GM23338 (cell line): ENCODE measurements at regions not wholly inside any gene's neighbourhood (a gene's known extent, or its start where the extent isn't known, plus 50 kb on each side); places are given as distances from the start of the nearest gene placed in this dataset.
"Not testable (repeated sequence)": the region's sequence is repeated elsewhere in the genome, so short reads cannot be mapped to it uniquely, and the experiment has no call there.

Experiments used
- ATAC-seq: fragments of 200-7000 bp; cut with Tn5 transposase; 3 replicates; pipeline ENCODE4 v1.9.1; 2020
- DNase-seq: peaks from one replicate; pipeline ENCODE4 v3.0.0-alpha.2; 2015; ENCODE audit warnings: low spot score
- H2AFZ ChIP-seq: fragments of 200-600 bp; sonication (generic); 2 replicates; pipeline ENCODE4 v1.8.0; 2016; ENCODE audit warnings: antibody characterized with exemption, mild to moderate bottlenecking, moderate library complexity
- H3F3A ChIP-seq: fragments of 200-600 bp; sonication (generic); replicated peaks from 2 replicates; pipeline ENCODE4 v1.8.0; 2017; ENCODE audit warnings: antibody characterized with exemption, mixed run types, low read depth
- H3K27ac ChIP-seq: fragments of 200-600 bp; sonication (generic); 2 replicates; pipeline ENCODE4 v1.6.1; 2016; ENCODE audit warnings: low read depth
- H3K27me3 ChIP-seq: fragments of 200-600 bp; sonication (generic); 2 replicates; pipeline ENCODE4 v1.8.0; 2016; ENCODE audit warnings: mild to moderate bottlenecking, mixed run types, moderate library complexity; ENCODE audit not compliant: insufficient read depth
- H3K36me3 ChIP-seq: fragments of 200-600 bp; sonication (generic); 2 replicates; pipeline ENCODE4 v1.8.0; 2016; ENCODE audit warnings: mild to moderate bottlenecking; ENCODE audit not compliant: insufficient read depth
- H3K4me1 ChIP-seq: fragments of 200-600 bp; sonication (generic); 2 replicates; pipeline ENCODE4 v1.8.0; 2016; ENCODE audit warnings: mild to moderate bottlenecking, moderate library complexity; ENCODE audit not compliant: insufficient read depth
- H3K4me2 ChIP-seq: fragments of 200-600 bp; sonication (generic); 2 replicates; pipeline ENCODE4 v1.7.1; 2017; ENCODE audit warnings: mixed run types
- H3K4me3 ChIP-seq: fragments of 200-600 bp; sonication (generic); 2 replicates; pipeline ENCODE4 v1.6.1; 2016; ENCODE audit warnings: mixed run types
- H3K79me2 ChIP-seq: fragments of 200-600 bp; sonication (generic); replicated peaks from 2 replicates; pipeline ENCODE4 v1.8.0; 2017; ENCODE audit warnings: mild to moderate bottlenecking; ENCODE audit not compliant: insufficient read depth
- H3K9me2 ChIP-seq: fragments of 200-600 bp; sonication (generic); 2 replicates; pipeline ENCODE4 v1.8.0; 2017; ENCODE audit not compliant: insufficient read depth
- H4K20me1 ChIP-seq: fragments of 200-600 bp; sonication (generic); replicated peaks from 2 replicates; pipeline ENCODE4 v1.8.0; 2017; ENCODE audit warnings: mild to moderate bottlenecking; ENCODE audit not compliant: insufficient read depth
- H3K27ac Mint-ChIP-seq: 2 replicates; pipeline ENCODE4 v1.8.0; 2020; ENCODE audit warnings: inconsistent platforms, mild to moderate bottlenecking, moderate library complexity, mixed read lengths
- H3K27me3 Mint-ChIP-seq: 3 replicates; pipeline ENCODE4 v1.8.0; 2022; ENCODE audit warnings: low read depth, mild to moderate bottlenecking, moderate library complexity, mixed read lengths, inconsistent platforms; ENCODE audit not compliant: insufficient read depth, poor library complexity
- H3K36me3 Mint-ChIP-seq: 3 replicates; pipeline ENCODE4 v1.8.0; 2021; ENCODE audit warnings: low read depth, mild to moderate bottlenecking, inconsistent platforms, moderate library complexity, mixed read lengths
- H3K4me1 Mint-ChIP-seq: 3 replicates; pipeline ENCODE4 v1.8.0; 2020; ENCODE audit warnings: mild to moderate bottlenecking, inconsistent platforms, mixed read lengths
- H3K4me3 Mint-ChIP-seq: 3 replicates; pipeline ENCODE4 v1.8.0; 2021; ENCODE audit warnings: moderate library complexity, mild to moderate bottlenecking, inconsistent platforms, mixed read lengths
- H3K9me3 Mint-ChIP-seq: 3 replicates; pipeline ENCODE4 v1.8.0; 2020; ENCODE audit warnings: moderate library complexity, mild to moderate bottlenecking, inconsistent platforms, mixed read lengths
- ETS1 ChIP-seq: IDR thresholded peaks from 2 replicates; pipeline ENCODE4 v1.6.1; 2016; ENCODE audit warnings: antibody characterized with exemption
- EZH2 ChIP-seq: fragments of 200-600 bp; sonication (generic); IDR thresholded peaks from one replicate; pipeline ENCODE4 v1.8.0; 2017; ENCODE audit warnings: antibody characterized with exemption, mild to moderate bottlenecking, low read depth; ENCODE audit not compliant: unreplicated experiment
- POLR2AphosphoS5 ChIP-seq: IDR thresholded peaks from 2 replicates; pipeline ENCODE4 v1.6.1; 2016; ENCODE audit warnings: antibody characterized with exemption, low read depth
- STAT1 ChIP-seq: IDR thresholded peaks from one replicate; pipeline ENCODE4 v1.6.1; 2016; ENCODE audit warnings: antibody characterized with exemption; ENCODE audit not compliant: unreplicated experiment
- ZNF331 ChIP-seq: fragments of 250-450 bp; sonication (Bioruptor Pico); IDR thresholded peaks from 2 replicates; pipeline ENCODE4 v1.5.0; 2020; ENCODE audit warnings: low read depth, mild to moderate bottlenecking, moderate library complexity
- TF ChIP-seq, protein P1 (sequence below): IDR thresholded peaks from one replicate; pipeline ENCODE4 v1.6.1; 2018; ENCODE audit warnings: antibody characterized with exemption; ENCODE audit not compliant: unreplicated experiment
- TF ChIP-seq, protein P2 (sequence below), 2 experiments: fragments of 200-600 bp in 1 of 2; sonication (generic) in 1 of 2; conservative IDR thresholded peaks; 2 replicates each; pipeline versions ENCODE4 v1.5.1 to v1.6.1; 2016 to 2017; ENCODE audit warnings: antibody characterized with exemption in 2 of 2, low read depth in 2 of 2, mild to moderate bottlenecking in 2 of 2, moderate library complexity in 1 of 2
- TF ChIP-seq, protein P3 (sequence below): fragments of 250-450 bp; sonication (Bioruptor Pico); IDR thresholded peaks from 2 replicates; pipeline ENCODE4 v1.5.0; 2020; ENCODE audit warnings: mild to moderate bottlenecking, moderate library complexity

DNA sequence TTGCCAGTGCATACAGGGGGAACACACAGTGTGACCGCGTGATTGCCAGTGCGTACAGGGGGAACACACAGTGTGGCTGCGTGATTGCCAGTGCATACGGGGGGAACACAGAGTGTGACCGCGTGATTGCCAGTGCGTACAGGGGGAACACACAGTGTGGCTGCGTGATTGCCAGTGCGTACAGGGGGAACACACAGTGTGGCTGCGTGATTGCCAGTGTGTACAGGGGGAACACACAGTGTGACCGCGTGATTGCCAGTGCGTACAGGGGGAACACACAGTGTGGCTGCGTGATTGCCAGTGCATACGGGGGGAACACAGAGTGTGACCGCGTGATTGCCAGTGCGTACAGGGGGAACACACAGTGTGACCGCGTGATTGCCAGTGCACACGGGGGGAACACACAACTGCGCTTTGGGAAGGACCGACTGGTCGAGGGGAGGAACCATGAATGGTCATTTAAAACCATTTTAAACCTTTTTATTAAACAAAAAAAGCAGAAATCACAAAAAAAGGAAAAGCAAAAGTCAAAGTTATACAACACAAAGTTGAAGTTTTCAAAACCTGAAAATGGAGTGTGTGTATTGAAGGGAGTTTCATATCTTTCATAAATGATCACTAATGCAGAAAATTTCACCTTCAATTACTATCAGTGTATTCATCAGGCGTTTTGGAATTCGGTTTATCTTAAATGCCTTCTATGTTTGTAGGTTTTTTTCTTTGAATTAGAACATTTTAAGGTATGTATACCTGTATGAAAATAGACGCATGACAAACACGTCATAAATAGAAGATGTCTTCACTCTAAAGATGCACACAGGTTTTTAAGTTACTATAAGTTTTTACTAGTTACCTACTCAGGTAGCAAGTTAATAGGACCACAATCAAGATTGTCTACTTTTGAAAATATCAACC is 141.0 kb downstream of the RTP5 start:
- H3K79me2 ChIP-seq, H3K4me3 Mint-ChIP-seq, H3K36me3 Mint-ChIP-seq, H3K4me3 ChIP-seq, H3K9me2 ChIP-seq, H3K4me2 ChIP-seq, H3K27me3 ChIP-seq, H3F3A ChIP-seq, DNase-seq, H2AFZ ChIP-seq, H4K20me1 ChIP-seq, H3K27ac ChIP-seq, H3K4me1 Mint-ChIP-seq, H3K36me3 ChIP-seq, H3K27me3 Mint-ChIP-seq, H3K4me1 ChIP-seq, ATAC-seq, H3K27ac Mint-ChIP-seq: not testable (repeated sequence)
- H3K9me3 Mint-ChIP-seq = peaks cover 22% of the 10 kb centered on the region

DNA sequence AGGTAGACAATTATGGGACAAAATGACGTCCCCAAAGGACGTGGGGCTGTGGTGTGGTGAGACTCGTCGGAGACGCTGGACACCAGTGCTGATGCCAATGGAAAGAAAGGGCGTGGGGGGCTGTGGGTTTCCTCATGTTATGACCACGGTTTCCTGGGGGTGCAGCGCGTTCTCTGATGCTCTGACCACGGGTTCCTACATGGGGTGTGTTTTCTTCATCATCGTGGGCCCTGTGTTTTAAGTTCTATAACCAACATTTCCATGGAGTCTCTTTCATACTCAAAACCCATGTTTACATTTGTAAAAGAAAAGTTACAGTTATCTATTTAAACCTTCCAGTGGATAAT is 141.6 kb downstream of the RTP5 start:
- Mint-ChIP-seq H3K4me1 (no peaks in the 10 kb centered on the region), H3K36me3 (peaks cover 2% of the 10 kb centered on the region; the same call in 1 of the 3 replicates), H3K27me3 (no peaks in the 10 kb centered on the region), H3K4me3 (no peak overlapping the region), H3K9me3 (peaks cover 16% of the 10 kb centered on the region), H3K27ac (no peak overlapping the region)
- Histone ChIP-seq H3K36me3 (no peaks in the 10 kb centered on the region), H2AFZ (no peak overlapping the region), H3K9me2 (no peaks in the 10 kb centered on the region), H3K79me2 (no peaks in the 10 kb centered on the region), H3K27ac (no peak overlapping the region), H3K4me1 (no peaks in the 10 kb centered on the region), H3K4me3 (no peak overlapping the region), H4K20me1 (no peaks in the 10 kb centered on the region), H3K27me3 (no peaks in the 10 kb centered on the region), H3F3A (no peaks in the 10 kb centered on the region), H3K4me2 (no peak overlapping the region)
- no peak for ATAC-seq
- DNase-seq = no peak
- TF ChIP-seq EZH2 (no peak), STAT1 (no peak), POLR2AphosphoS5 (no peak), ZNF331 (no peak), ETS1 (no peak)
- TF ChIP-seq, protein P1, sequence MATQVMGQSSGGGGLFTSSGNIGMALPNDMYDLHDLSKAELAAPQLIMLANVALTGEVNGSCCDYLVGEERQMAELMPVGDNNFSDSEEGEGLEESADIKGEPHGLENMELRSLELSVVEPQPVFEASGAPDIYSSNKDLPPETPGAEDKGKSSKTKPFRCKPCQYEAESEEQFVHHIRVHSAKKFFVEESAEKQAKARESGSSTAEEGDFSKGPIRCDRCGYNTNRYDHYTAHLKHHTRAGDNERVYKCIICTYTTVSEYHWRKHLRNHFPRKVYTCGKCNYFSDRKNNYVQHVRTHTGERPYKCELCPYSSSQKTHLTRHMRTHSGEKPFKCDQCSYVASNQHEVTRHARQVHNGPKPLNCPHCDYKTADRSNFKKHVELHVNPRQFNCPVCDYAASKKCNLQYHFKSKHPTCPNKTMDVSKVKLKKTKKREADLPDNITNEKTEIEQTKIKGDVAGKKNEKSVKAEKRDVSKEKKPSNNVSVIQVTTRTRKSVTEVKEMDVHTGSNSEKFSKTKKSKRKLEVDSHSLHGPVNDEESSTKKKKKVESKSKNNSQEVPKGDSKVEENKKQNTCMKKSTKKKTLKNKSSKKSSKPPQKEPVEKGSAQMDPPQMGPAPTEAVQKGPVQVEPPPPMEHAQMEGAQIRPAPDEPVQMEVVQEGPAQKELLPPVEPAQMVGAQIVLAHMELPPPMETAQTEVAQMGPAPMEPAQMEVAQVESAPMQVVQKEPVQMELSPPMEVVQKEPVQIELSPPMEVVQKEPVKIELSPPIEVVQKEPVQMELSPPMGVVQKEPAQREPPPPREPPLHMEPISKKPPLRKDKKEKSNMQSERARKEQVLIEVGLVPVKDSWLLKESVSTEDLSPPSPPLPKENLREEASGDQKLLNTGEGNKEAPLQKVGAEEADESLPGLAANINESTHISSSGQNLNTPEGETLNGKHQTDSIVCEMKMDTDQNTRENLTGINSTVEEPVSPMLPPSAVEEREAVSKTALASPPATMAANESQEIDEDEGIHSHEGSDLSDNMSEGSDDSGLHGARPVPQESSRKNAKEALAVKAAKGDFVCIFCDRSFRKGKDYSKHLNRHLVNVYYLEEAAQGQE = no peak
- TF ChIP-seq, protein P2, sequence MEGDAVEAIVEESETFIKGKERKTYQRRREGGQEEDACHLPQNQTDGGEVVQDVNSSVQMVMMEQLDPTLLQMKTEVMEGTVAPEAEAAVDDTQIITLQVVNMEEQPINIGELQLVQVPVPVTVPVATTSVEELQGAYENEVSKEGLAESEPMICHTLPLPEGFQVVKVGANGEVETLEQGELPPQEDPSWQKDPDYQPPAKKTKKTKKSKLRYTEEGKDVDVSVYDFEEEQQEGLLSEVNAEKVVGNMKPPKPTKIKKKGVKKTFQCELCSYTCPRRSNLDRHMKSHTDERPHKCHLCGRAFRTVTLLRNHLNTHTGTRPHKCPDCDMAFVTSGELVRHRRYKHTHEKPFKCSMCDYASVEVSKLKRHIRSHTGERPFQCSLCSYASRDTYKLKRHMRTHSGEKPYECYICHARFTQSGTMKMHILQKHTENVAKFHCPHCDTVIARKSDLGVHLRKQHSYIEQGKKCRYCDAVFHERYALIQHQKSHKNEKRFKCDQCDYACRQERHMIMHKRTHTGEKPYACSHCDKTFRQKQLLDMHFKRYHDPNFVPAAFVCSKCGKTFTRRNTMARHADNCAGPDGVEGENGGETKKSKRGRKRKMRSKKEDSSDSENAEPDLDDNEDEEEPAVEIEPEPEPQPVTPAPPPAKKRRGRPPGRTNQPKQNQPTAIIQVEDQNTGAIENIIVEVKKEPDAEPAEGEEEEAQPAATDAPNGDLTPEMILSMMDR (conservative IDR thresholded peaks at IDR 0.05; ENCODE audit: low read depth in 2 of 2) = no peak
- TF ChIP-seq, protein P3, sequence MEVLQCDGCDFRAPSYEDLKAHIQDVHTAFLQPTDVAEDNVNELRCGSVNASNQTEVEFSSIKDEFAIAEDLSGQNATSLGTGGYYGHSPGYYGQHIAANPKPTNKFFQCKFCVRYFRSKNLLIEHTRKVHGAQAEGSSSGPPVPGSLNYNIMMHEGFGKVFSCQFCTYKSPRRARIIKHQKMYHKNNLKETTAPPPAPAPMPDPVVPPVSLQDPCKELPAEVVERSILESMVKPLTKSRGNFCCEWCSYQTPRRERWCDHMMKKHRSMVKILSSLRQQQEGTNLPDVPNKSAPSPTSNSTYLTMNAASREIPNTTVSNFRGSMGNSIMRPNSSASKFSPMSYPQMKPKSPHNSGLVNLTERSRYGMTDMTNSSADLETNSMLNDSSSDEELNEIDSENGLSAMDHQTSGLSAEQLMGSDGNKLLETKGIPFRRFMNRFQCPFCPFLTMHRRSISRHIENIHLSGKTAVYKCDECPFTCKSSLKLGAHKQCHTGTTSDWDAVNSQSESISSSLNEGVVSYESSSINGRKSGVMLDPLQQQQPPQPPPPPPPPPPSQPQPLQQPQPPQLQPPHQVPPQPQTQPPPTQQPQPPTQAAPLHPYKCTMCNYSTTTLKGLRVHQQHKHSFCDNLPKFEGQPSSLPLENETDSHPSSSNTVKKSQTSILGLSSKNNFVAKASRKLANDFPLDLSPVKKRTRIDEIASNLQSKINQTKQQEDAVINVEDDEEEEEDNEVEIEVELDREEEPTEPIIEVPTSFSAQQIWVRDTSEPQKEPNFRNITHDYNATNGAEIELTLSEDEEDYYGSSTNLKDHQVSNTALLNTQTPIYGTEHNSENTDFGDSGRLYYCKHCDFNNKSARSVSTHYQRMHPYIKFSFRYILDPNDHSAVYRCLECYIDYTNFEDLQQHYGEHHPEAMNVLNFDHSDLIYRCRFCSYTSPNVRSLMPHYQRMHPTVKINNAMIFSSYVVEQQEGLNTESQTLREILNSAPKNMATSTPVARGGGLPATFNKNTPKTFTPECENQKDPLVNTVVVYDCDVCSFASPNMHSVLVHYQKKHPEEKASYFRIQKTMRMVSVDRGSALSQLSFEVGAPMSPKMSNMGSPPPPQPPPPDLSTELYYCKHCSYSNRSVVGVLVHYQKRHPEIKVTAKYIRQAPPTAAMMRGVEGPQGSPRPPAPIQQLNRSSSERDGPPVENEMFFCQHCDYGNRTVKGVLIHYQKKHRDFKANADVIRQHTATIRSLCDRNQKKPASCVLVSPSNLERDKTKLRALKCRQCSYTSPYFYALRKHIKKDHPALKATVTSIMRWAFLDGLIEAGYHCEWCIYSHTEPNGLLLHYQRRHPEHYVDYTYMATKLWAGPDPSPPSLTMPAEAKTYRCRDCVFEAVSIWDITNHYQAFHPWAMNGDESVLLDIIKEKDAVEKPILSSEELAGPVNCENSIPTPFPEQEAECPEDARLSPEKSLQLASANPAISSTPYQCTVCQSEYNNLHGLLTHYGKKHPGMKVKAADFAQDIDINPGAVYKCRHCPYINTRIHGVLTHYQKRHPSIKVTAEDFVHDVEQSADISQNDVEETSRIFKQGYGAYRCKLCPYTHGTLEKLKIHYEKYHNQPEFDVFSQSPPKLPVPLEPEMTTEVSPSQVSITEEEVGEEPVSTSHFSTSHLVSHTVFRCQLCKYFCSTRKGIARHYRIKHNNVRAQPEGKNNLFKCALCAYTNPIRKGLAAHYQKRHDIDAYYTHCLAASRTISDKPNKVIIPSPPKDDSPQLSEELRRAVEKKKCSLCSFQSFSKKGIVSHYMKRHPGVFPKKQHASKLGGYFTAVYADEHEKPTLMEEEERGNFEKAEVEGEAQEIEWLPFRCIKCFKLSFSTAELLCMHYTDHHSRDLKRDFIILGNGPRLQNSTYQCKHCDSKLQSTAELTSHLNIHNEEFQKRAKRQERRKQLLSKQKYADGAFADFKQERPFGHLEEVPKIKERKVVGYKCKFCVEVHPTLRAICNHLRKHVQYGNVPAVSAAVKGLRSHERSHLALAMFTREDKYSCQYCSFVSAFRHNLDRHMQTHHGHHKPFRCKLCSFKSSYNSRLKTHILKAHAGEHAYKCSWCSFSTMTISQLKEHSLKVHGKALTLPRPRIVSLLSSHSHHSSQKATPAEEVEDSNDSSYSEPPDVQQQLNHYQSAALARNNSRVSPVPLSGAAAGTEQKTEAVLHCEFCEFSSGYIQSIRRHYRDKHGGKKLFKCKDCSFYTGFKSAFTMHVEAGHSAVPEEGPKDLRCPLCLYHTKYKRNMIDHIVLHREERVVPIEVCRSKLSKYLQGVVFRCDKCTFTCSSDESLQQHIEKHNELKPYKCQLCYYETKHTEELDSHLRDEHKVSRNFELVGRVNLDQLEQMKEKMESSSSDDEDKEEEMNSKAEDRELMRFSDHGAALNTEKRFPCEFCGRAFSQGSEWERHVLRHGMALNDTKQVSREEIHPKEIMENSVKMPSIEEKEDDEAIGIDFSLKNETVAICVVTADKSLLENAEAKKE (CRISPR knock-in tag) = no peak
